ENCODE measurements at regions not wholly inside any gene's neighbourhood (a gene's known extent, or its start where the extent isn't known, plus 50 kb on each side); places are given as distances from the start of the nearest gene placed in this dataset.

DNA sequence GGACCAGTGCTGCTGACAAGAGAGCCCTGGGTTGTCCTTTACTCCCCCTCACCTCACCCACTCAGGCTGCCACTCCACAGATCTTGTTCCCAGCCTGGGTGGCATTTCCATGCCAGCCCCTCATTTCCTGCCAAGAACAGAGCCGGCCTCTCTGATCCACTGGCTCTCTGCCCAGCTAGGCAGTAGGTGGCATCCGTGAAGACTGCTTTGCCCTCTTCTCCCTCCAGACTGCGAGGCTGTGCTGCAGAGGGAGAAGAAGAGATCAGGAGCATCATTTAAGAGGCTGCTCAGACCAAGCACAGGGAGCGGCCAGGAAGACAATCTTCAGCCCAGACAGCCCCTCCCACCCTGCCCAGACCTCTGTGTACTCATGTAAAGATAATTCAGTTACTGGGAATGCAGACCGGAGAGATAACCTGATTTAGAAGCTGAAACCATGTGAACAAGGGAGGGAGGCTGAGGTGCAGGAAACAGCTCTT, 126.9 kb upstream of the NCAM1 start:
- no peak for TF ChIP-seq POLR2A (IDR thresholded peaks at IDR 0.05)
- TF ChIP-seq, protein P1, sequence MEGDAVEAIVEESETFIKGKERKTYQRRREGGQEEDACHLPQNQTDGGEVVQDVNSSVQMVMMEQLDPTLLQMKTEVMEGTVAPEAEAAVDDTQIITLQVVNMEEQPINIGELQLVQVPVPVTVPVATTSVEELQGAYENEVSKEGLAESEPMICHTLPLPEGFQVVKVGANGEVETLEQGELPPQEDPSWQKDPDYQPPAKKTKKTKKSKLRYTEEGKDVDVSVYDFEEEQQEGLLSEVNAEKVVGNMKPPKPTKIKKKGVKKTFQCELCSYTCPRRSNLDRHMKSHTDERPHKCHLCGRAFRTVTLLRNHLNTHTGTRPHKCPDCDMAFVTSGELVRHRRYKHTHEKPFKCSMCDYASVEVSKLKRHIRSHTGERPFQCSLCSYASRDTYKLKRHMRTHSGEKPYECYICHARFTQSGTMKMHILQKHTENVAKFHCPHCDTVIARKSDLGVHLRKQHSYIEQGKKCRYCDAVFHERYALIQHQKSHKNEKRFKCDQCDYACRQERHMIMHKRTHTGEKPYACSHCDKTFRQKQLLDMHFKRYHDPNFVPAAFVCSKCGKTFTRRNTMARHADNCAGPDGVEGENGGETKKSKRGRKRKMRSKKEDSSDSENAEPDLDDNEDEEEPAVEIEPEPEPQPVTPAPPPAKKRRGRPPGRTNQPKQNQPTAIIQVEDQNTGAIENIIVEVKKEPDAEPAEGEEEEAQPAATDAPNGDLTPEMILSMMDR (IDR thresholded peaks at IDR 0.05): no peak
